HCT116 (cell line): ENCODE measurements at regions not wholly inside any gene's neighbourhood (a gene's known extent, or its start where the extent isn't known, plus 50 kb on each side); places are given as distances from the start of the nearest gene placed in this dataset.

Experiments
- ATAC-seq: fragments of 200-7000 bp; cut with Tn5 transposase; 2 replicates; pipeline ENCODE4 v1.9.1; 2020; ENCODE audit warnings: mild to moderate bottlenecking, moderate library complexity
- BruUV-seq: library from RNA; stranded (reverse); fragments of 400-500 nt; replicated peaks from 2 replicates; lab custom pipeline; 2021; lab: Mats Ljungman, UMichigan
- CTCF ChIA-PET: fragments of 300-600 bp; sonication (Branson Sonifier 250); formaldehyde crosslinking; loops from one replicate; lab custom pipeline; 2021; ENCODE audit warnings: antibody characterized with exemption; lab: Charles Lee
- POLR2A ChIA-PET: fragments of 300-600, 350-600 bp; sonication (Branson Sonifier 250); formaldehyde crosslinking; loops from one replicate; lab custom pipeline; 2021; ENCODE audit warnings: antibody characterized with exemption; lab: Charles Lee
- RAD21 ChIA-PET, 2 experiments: fragments of 300-600 bp; sonication (Branson Sonifier 250); formaldehyde crosslinking; loops; one replicate each; lab custom pipeline; 2023; ENCODE audit warnings: low total read pairs in 2 of 2; ENCODE audit not compliant: uncharacterized antibody in 2 of 2, unreplicated experiment in 2 of 2, low non-redundant PET in 1 of 2; lab: Charles Lee
- DNase-seq: peaks from one replicate; pipeline ENCODE4 v3.0.0-alpha.2; 2010; ENCODE audit warnings: low read depth, low spot score
- H2AFZ ChIP-seq: fragments of 200-600 bp; shearing (Covaris generic), sonication (generic); 2 replicates; pipeline ENCODE4 v1.6.1; 2017; ENCODE audit warnings: low read depth, mixed run types, mixed read lengths, antibody characterized with exemption, low read length; ENCODE audit not compliant: poor library complexity, severe bottlenecking
- H3K27ac ChIP-seq: 2 replicates; pipeline ENCODE4 v1.5.1; 2012; ENCODE audit warnings: low read depth, low read length
- H3K27me3 ChIP-seq: fragments of 200-600 bp; sonication (generic); 2 replicates; pipeline ENCODE4 v1.6.1; 2016; ENCODE audit warnings: mixed run types, low read length, mixed read lengths; ENCODE audit not compliant: insufficient read depth
- H3K36me3 ChIP-seq, 2 experiments: fragments of 200-500 bp in 1 of 2; fragments of 200-600 bp in 1 of 2; sonication (Bioruptor generic) in 1 of 2; sonication (generic) in 1 of 2; 2 replicates each; pipeline versions ENCODE4 v1.5.1 to v1.6.1; 2014 to 2016; ENCODE audit warnings: low read length in 2 of 2, inconsistent platforms in 1 of 2, mixed read lengths in 1 of 2, mixed run types in 1 of 2; ENCODE audit not compliant: insufficient read depth in 2 of 2, control insufficient read depth in 1 of 2
- H3K4me1 ChIP-seq, 2 experiments: fragments of 200-600 bp in 1 of 2; sonication (generic) in 1 of 2; 2 replicates each; pipeline versions ENCODE4 v1.5.1 to v1.6.1; 2012 to 2017; ENCODE audit warnings: low read length in 2 of 2, inconsistent platforms in 1 of 2, mild to moderate bottlenecking in 1 of 2, mixed read lengths in 1 of 2, mixed run types in 1 of 2, moderate library complexity in 1 of 2; ENCODE audit not compliant: insufficient read depth in 2 of 2, control insufficient read depth in 1 of 2
- H3K4me2 ChIP-seq: fragments of 200-600 bp; sonication (generic); 2 replicates; pipeline ENCODE4 v1.6.1; 2017; ENCODE audit warnings: mixed run types, low read length, mixed read lengths
- H3K4me3 ChIP-seq, 2 experiments: fragments of 200-600 bp in 1 of 2; sonication (generic) in 1 of 2; replicated peaks in 1 of 2; 2 replicates each; pipeline ENCODE4 v1.5.1; 2011 to 2016; ENCODE audit warnings: low read length in 2 of 2, control low read depth in 1 of 2, low read depth in 1 of 2, mild to moderate bottlenecking in 1 of 2, mixed read lengths in 1 of 2, mixed run types in 1 of 2
- H3K79me2 ChIP-seq: fragments of 200-600 bp; sonication (generic); 2 replicates; pipeline ENCODE4 v1.6.1; 2017; ENCODE audit warnings: mild to moderate bottlenecking, mixed run types, low read length, moderate library complexity, mixed read lengths; ENCODE audit not compliant: insufficient read depth
- H3K9ac ChIP-seq: fragments of 200-600 bp; sonication (generic); 2 replicates; pipeline ENCODE4 v1.6.1; 2016; ENCODE audit warnings: low read length, mixed read lengths
- H3K9me2 ChIP-seq: fragments of 200-600 bp; sonication (generic), shearing (Covaris generic); 2 replicates; pipeline ENCODE4 v1.6.1; 2017; ENCODE audit warnings: mixed run types, mild to moderate bottlenecking, moderate library complexity; ENCODE audit not compliant: insufficient read depth
- H3K9me3 ChIP-seq, 2 experiments: fragments of 200-500 bp in 1 of 2; fragments of 200-600 bp in 1 of 2; sonication (Bioruptor generic) in 1 of 2; sonication (generic) in 1 of 2; 2 replicates each; pipeline ENCODE4 v1.6.1; 2014 to 2017; ENCODE audit warnings: low read length in 2 of 2, mixed read lengths in 2 of 2, inconsistent platforms in 1 of 2, low read depth in 1 of 2, mild to moderate bottlenecking in 1 of 2, mixed run types in 1 of 2, moderate library complexity in 1 of 2; ENCODE audit not compliant: control insufficient read depth in 1 of 2, insufficient read depth in 1 of 2
- H4K20me1 ChIP-seq: fragments of 200-600 bp; sonication (generic), shearing (Covaris generic); 2 replicates; pipeline ENCODE4 v1.6.1; 2017; ENCODE audit warnings: mixed run types, mild to moderate bottlenecking, moderate library complexity; ENCODE audit not compliant: insufficient read depth
- CBX3 ChIP-seq: IDR thresholded peaks from 2 replicates; pipeline ENCODE4 v1.6.1; 2012; ENCODE audit warnings: low read depth
- CEBPB ChIP-seq: IDR thresholded peaks from 2 replicates; pipeline ENCODE4 v1.6.1; 2012; ENCODE audit warnings: low read depth
- ELF1 ChIP-seq: IDR thresholded peaks from 2 replicates; pipeline ENCODE4 v1.6.1; 2012; ENCODE audit warnings: low read depth, borderline replicate concordance
- EZH2 ChIP-seq: fragments of 200-600 bp; sonication (generic); IDR thresholded peaks from 2 replicates; pipeline ENCODE4 v1.6.1; 2017; ENCODE audit warnings: antibody characterized with exemption, mixed run types
- FOSL1 ChIP-seq: IDR thresholded peaks from 2 replicates; pipeline ENCODE4 v1.6.1; 2012; ENCODE audit warnings: low read depth
- POLR2A ChIP-seq: IDR thresholded peaks from 2 replicates; pipeline ENCODE4 v1.7.0; 2011; ENCODE audit warnings: borderline replicate concordance; ENCODE audit not compliant: insufficient read depth, insufficient read length; ENCODE audit errors: extremely low read depth
- RAD21 ChIP-seq: IDR thresholded peaks from 2 replicates; pipeline ENCODE4 v1.6.1; 2012; ENCODE audit warnings: low read depth, mild to moderate bottlenecking
- SIN3A ChIP-seq: IDR thresholded peaks from 2 replicates; pipeline ENCODE4 v1.6.1; 2012; ENCODE audit warnings: low read depth
- SP1 ChIP-seq: IDR thresholded peaks from 2 replicates; pipeline ENCODE4 v1.6.1; 2012; ENCODE audit warnings: low read depth
- TCF7L2 ChIP-seq: IDR thresholded peaks from 2 replicates; pipeline ENCODE4 v1.7.0; 2011; ENCODE audit warnings: borderline replicate concordance, inconsistent platforms; ENCODE audit not compliant: insufficient read depth, insufficient read length; ENCODE audit errors: extremely low read depth
- YY1 ChIP-seq: IDR thresholded peaks from 2 replicates; pipeline ENCODE4 v1.6.1; 2011; ENCODE audit warnings: low read length, low read depth, moderate library complexity, mild to moderate bottlenecking; ENCODE audit not compliant: insufficient replicate concordance; ENCODE audit errors: extremely low read depth
- ZFX ChIP-seq: fragments of 450-650 bp; IDR thresholded peaks from 2 replicates; pipeline ENCODE4 v1.6.1; 2017
- intact Hi-C: fragments of 100-400 bp; cut with micrococcal nuclease; formaldehyde crosslinking; loops from 2 replicates; pipeline ENCODE4 v1.10.0; 2022
- TF ChIP-seq, protein P1 (sequence below): IDR thresholded peaks from 2 replicates; pipeline ENCODE4 v1.6.1; 2012
- TF ChIP-seq, protein P2 (sequence below): IDR thresholded peaks from 2 replicates; pipeline ENCODE4 v1.6.1; 2012
- TF ChIP-seq, protein P3 (sequence below), 3 experiments: fragments of 200-600 bp in 1 of 3; sonication (generic) in 1 of 3; IDR thresholded peaks in 2 of 3; conservative IDR thresholded peaks in 1 of 3; 2 replicates each; pipeline ENCODE4 v1.5.1; 2012 to 2017; ENCODE audit warnings: low read depth in 2 of 3, low read length in 2 of 3, antibody characterized with exemption in 1 of 3, borderline replicate concordance in 1 of 3, control low read depth in 1 of 3, mild to moderate bottlenecking in 1 of 3, mixed read lengths in 1 of 3, mixed run types in 1 of 3, moderate library complexity in 1 of 3; ENCODE audit not compliant: insufficient read depth in 1 of 3
- TF ChIP-seq, protein P4 (sequence below): IDR thresholded peaks from 2 replicates; pipeline ENCODE4 v1.6.1; 2011; ENCODE audit warnings: mild to moderate bottlenecking, low read length, moderate library complexity; ENCODE audit not compliant: insufficient replicate concordance; ENCODE audit errors: extremely low read depth

DNA sequence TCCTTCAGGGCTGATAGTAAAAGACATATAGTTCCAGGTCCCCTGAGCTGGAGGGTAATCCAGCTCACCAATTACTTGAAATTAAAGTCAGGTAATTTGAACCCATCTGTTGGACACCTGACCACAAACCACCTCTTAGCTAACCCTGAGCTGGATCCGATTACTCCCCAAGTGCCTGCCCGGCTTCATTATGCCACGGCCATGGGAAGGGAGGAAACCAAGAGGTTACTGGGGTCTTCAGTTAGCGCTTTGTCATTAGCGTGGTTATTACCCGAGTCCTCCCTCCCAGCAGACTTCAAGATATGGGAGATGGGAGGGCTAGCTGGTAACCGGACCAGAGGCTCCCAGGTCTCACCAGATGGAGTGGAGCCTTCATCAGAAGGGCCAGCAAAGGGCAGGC lies 1071.4 kb downstream of the BCL11B start:
- ChIA-PET CTCF (no interaction called here), RAD21 (no interaction called here), POLR2A (no interaction called here)
- BruUV-seq: no TSS peak
- Histone ChIP-seq H3K36me3 (no peaks in the 10 kb centered on the region), H3K79me2 (no peaks in the 10 kb centered on the region), H2AFZ (no peak overlapping the region), H3K27me3 (no peaks in the 10 kb centered on the region), H3K4me3 (no peak overlapping the region), H4K20me1 (no peaks in the 10 kb centered on the region), H3K9me2 (no peaks in the 10 kb centered on the region), H3K9me3 (peaks cover 0 to 6% of the 10 kb centered on the region in 2 experiments; a peak in 1 of 4 replicates), H3K4me2 (no peak overlapping the region), H3K27ac (no peak overlapping the region), H3K4me1 (no peaks in the 10 kb centered on the region), H3K9ac (no peak overlapping the region)
- intact Hi-C loops: no loop called here
- ATAC-seq: no peak
- DNase-seq: no peak
- TF ChIP-seq CEBPB (no peak), TCF7L2 (no peak), FOSL1 (no peak), CBX3 (no peak), EZH2 (no peak), RAD21 (no peak)

DNA sequence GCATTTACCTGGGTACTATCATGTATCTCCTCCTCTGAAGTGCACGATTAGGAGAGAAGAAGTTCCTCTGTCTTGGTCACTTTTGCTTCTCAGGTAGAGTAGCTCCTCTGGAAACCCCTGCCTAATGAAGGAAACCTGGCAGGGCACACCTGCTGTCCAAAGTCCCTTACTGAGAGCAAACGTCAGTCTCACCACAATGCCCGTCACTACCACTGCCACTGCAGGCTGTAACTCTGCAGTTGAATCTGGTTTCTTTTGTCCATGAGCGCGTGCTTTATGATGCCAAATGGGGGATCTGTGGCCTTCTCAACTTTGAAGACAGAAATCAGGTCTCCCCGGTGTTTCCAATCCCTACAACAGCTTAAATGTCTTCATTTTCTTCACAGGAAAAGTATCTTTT lies 1068.6 kb downstream of the BCL11B start:
- RAD21 ChIA-PET: no interaction called here
- Histone ChIP-seq H3K4me2 (no peak overlapping the region), H3K36me3 (no peaks in the 10 kb centered on the region), H3K4me1 (no peaks in the 10 kb centered on the region), H3K9me3 (peaks cover 0 to 6% of the 10 kb centered on the region in 2 experiments; a peak in 2 of 4 replicates), H3K27ac (no peak overlapping the region), H4K20me1 (no peaks in the 10 kb centered on the region), H3K79me2 (no peaks in the 10 kb centered on the region), H2AFZ (no peak overlapping the region), H3K9me2 (no peaks in the 10 kb centered on the region), H3K27me3 (no peaks in the 10 kb centered on the region), H3K9ac (no peak overlapping the region), H3K4me3 (no peak overlapping the region)
- no peak for DNase-seq
- POLR2A ChIA-PET: no interaction called here
- intact Hi-C loops: no loop called here
- CTCF ChIA-PET: no interaction called here
- ATAC-seq: no peak
- BruUV-seq: no TSS peak
- TF ChIP-seq YY1: no peak
- TF ChIP-seq, protein P1, sequence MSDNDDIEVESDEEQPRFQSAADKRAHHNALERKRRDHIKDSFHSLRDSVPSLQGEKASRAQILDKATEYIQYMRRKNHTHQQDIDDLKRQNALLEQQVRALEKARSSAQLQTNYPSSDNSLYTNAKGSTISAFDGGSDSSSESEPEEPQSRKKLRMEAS: no peak
- TF ChIP-seq FOSL1: no peak
- TF ChIP-seq, protein P2, sequence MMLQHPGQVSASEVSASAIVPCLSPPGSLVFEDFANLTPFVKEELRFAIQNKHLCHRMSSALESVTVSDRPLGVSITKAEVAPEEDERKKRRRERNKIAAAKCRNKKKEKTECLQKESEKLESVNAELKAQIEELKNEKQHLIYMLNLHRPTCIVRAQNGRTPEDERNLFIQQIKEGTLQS: no peak
- TF ChIP-seq, protein P3, sequence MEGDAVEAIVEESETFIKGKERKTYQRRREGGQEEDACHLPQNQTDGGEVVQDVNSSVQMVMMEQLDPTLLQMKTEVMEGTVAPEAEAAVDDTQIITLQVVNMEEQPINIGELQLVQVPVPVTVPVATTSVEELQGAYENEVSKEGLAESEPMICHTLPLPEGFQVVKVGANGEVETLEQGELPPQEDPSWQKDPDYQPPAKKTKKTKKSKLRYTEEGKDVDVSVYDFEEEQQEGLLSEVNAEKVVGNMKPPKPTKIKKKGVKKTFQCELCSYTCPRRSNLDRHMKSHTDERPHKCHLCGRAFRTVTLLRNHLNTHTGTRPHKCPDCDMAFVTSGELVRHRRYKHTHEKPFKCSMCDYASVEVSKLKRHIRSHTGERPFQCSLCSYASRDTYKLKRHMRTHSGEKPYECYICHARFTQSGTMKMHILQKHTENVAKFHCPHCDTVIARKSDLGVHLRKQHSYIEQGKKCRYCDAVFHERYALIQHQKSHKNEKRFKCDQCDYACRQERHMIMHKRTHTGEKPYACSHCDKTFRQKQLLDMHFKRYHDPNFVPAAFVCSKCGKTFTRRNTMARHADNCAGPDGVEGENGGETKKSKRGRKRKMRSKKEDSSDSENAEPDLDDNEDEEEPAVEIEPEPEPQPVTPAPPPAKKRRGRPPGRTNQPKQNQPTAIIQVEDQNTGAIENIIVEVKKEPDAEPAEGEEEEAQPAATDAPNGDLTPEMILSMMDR (IDR thresholded peaks at IDR 0.05 in 2 of 3, conservative IDR thresholded peaks at IDR 0.05 in 1 of 3; ENCODE audit: borderline replicate concordance in 1 of 3, insufficient read depth in 1 of 3, low read depth in 2 of 3, low read length in 2 of 3): no peak
- no peak for TF ChIP-seq ELF1
- TF ChIP-seq SIN3A: no peak
- TF ChIP-seq ZFX: no peak
- TF ChIP-seq SP1: no peak
- TF ChIP-seq, protein P4, sequence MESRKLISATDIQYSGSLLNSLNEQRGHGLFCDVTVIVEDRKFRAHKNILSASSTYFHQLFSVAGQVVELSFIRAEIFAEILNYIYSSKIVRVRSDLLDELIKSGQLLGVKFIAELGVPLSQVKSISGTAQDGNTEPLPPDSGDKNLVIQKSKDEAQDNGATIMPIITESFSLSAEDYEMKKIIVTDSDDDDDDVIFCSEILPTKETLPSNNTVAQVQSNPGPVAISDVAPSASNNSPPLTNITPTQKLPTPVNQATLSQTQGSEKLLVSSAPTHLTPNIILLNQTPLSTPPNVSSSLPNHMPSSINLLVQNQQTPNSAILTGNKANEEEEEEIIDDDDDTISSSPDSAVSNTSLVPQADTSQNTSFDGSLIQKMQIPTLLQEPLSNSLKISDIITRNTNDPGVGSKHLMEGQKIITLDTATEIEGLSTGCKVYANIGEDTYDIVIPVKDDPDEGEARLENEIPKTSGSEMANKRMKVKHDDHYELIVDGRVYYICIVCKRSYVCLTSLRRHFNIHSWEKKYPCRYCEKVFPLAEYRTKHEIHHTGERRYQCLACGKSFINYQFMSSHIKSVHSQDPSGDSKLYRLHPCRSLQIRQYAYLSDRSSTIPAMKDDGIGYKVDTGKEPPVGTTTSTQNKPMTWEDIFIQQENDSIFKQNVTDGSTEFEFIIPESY: no peak
- TF ChIP-seq TCF7L2: no peak
- no peak for TF ChIP-seq POLR2A
- no peak for TF ChIP-seq CEBPB
